Stimulated activated CD4-positive, alpha-beta T cell treated with anti-CD3 and anti-CD28 coated beads, Interleukin-2, amount 100 ng/mL, for 24 hours (primary cell): ENCODE measurements at regions not wholly inside any gene's neighbourhood (a gene's known extent, or its start where the extent isn't known, plus 50 kb on each side); places are given as distances from the start of the nearest gene placed in this dataset.
"Not testable (repeated sequence)": the region's sequence is repeated elsewhere in the genome, so short reads cannot be mapped to it uniquely, and the experiment has no call there.

Experiments used
- DNase-seq, 2 donors: peaks; one replicate each; pipeline ENCODE4 v3.0.0-alpha.2; 2020

DNA sequence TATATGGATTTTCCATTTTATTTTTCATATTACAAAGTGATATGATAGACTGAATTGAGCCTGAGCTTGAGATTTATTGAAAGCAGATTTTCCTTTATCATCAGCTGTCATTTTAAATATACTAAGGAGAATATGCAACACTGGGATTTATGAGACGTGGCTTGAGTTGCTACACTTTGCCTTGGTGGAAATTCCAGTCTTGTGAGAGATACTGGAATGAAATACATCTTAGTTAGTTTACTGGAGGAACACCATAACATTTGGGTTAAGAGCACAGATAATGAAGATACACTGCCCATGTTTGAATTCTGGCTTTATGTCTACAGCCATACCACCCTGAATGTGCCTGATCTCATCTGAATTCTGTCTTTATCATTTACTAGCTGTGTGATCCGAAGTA is 86.5 kb upstream of the IFNGR1 start:
- no peak for DNase-seq

DNA sequence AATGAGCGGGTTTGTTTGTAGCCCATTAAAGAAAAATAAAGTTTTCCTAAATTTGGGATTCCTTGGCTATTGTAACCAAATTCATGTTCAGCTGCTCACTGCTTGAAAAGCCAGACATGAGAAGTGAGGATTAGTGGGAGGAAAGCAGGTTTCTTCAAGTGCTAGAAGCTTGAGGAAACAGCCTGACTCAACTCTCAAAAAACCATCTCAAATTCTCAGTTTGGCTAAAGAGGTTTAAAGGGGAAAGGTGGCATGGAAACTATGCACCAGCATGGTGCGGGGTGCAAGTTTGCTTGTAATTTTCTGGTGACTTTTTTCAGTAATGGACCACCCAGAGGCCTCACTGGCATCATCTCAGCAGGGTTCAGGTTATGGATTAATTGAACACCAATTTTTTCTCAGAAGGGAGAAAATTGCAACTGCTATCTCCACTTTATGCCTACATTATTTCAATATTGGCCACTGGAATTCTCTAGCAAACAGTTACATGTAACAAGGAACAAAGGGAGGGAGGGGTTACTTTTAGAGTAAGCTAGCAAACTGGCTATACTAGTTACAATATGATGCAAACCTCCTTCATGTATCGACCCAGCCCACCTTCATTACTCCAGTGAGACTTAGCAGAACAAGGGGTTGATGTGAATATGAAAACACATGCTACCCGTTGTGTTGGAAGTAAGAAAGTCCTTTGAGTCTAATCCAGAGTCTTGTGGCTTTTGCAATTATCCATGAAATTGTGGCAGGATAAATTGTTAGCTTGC is 85.0 kb upstream of the IFNGR1 start:
- no peak for DNase-seq

DNA sequence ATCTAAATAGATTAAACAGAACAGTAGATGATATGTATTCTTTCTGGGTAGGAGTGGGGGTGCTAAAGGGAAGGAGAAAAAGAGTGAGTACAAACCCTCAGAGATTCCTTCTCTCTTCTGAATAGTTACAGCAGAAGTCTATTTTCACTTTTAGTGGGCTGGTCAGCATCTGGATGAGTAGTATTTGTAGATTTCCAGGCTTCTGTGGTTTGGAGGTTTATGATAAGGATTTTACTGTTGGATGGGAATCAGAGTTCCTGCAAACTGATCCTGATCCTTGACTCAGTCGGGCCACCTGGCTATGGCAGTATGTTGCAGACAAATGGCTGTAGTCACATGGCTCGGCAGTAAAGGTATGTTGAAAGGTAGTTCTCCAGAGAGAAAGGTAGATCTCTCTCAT is 84.3 kb upstream of the IFNGR1 start:
- DNase-seq, result no peak

DNA sequence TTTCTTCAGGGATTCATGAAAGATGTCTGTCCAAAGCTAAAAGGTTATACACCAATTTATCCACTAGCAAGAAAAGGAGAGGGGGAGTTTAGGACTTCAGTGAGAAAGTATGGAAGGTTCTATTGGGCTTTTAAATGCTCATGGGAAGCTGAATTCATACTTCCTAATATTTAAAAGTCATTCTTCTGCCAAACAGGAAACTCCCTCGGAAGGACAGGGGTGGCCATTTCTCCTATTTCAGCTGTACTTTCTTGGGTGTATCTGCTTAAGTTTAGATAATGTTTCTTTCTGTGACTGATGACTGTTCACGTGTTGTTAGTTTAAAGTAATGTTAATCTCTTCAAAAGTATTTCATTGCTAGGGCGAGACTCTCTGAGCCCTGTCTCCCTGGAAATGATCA is 80.5 kb upstream of the IFNGR1 start:
- no peak for DNase-seq

DNA sequence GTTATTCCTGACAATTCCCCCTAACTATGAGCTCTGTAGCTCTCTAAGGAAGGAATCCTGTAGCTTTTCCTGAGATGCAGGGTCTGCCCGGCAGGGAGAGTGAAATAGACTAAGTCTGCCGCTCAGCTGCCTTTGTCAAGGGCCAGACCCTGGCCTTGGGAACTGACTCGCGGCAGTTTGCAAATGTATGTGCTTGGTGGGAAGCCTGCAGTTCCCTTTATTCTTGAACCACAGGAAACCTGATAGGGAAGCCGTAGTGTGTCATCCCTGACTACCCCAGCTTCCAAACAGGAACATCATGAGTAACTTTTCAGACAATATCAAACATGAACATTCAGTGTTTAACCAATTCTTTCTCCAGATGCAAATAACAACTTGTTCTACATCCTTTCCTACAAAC is 78.7 kb upstream of the IFNGR1 start:
- DNase-seq, result no peak

DNA sequence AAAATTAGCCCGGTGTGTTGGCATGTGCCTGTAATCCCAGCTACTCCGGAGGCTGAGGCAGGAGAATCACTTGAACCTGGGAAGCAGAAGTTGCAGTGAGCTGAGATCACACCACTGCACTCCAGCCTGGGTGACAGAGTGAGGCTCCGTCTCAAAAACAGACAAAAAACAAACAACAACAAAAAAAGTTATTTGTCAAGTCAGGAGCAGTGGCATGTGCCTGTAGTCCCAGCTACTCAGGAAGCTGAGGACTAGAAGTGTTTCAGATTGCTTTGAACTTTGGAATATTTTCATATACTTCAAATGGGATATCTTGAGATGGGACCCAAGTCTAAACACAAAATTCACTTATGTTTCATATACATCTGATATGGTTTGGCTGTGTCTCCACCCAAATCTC is 73.1 kb upstream of the IFNGR1 start:
- not testable (repeated sequence) for DNase-seq

DNA sequence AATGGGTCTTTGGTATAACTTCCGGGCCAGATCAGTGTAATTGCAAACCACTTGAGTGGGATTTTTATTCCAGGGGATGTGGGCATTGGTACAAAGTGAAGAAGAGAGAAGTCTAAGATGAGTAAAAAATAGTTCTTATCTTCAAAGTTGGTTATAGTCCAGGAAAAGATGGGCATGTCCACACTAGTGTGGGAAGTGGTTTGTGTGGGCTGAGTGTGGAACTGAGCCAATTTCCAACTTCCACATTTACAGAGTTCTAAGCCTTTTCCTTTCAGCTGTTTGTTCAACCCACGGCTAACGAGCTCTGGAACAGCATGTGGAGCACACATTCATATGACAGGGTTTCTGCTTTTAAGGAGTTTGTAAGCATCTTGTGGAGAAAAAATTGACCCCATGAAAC is 72.3 kb upstream of the IFNGR1 start:
- DNase-seq, result peak in 1 of 2 donors; percentile 9

DNA sequence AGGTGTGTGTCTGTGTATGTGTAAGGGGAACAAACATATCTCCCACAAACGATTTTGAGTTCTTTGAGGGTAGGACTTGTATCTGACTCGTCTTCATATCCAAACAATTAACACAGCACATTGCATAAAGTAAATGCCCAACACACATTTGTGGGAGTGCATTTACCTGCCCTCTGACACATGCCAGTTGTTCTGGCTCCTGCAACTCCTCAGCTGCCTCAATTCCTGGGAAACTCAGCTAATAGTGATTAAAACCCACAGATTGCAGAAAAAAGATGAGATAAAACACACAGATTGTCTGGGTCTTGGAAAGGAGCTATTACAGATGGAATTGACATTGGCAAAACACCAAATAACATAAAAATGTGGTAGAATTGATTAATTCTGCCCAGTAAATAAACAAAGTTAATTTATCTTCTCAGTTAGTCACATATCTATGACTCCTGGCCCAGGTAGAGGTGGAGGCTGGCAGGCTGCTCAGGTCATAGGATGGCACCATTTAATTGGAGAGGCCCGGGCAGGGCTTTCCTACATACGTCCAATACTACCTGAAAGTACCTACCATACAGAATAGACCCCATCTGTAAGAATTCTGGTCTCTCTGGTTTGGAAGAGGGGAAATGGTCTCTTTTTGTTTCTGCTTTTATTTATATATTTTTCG is 71.5 kb upstream of the IFNGR1 start:
- DNase-seq, result no peak

DNA sequence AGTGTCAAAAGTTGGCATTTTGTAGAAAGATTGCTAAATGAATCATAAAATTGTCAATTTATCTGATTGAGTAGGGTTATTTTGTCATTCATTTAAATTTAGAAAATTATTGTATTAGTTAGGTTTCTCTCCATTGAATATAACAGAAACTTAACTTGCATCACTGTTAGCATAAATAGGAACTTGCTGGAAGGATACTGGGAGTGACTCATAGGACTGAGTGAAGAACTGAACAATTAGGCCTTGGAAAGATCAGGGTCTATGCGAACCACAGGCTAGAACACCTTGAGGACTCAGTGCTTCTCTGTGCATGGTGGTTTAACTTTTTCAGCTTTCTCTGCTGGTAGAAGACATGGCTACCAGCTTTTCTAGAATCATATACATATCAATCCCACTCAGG is 67.7 kb upstream of the IFNGR1 start:
- no peak for DNase-seq

DNA sequence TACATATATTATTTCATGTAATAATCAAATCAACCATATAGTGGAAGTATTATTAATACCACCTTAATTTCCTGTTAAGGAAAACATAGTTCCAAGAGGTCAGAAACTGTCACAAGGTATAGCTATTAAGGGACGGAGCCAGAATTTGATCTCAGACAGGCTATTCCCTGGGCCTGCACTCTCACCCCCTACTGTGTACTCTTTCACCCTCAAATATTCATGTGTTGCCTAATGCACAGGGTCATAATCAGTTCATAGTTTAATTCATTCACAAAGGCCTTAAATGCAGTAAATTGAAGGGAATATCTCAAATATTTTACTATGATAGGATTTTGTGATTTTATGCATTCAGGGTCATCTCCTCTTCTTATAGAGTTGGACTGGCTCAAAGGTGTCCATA is 67.2 kb upstream of the IFNGR1 start:
- DNase-seq, result no peak

DNA sequence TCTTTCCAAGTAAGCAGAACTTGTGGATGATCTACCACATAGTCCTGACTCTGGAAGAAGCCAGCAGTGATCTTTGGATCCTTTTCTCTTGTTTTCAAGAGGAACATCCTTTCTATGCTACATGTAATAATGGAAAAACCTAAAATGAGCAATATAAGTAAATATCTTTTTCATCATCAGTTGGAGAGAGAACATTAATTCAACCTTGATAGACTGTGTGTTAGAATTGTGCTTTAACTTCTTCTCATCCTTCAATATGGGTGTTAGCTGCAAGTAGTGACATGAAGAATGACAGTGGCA is 65.6 kb upstream of the IFNGR1 start:
- no peak for DNase-seq

DNA sequence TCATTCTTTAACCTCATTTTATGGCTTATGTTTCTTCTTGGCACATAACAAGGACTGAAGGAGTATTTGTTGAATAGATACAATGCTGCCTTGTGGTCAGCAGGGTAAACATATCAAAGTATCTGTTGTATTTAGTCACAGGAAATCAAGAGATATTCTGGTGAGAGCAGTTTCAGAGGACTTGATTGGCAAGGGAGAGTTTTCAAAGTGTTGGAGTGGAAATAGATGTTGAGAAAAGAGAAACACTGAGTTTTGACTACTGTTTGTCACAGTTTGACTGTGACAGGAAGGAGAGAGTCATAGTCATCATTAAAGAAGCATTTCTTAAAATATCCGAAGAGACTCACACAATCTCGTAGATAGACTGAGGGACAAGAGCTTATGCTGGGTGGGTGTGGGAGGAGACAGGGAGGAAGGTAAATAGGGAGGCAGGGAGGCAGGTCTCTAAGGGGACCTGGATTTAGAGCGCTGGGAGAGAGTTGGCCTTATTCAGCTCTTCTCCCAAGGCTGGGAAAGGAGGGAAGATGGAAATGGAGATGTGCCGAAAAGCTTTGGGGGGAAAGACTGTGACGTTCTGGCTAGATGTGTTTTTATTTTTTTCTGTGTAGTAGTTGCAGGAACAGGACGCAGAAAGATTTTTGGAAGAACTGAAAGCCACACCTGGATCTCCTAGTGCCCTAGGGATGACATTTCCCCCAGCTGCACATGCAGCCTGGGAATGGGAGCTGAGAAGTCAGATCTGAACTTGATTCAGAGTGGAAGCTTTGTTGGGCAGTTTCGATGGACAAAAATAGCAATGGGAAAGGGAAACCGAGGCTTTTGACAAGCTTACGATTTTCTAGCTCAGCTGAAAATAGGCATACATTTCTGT is 65.0 kb upstream of the IFNGR1 start:
- DNase-seq, result no peak

DNA sequence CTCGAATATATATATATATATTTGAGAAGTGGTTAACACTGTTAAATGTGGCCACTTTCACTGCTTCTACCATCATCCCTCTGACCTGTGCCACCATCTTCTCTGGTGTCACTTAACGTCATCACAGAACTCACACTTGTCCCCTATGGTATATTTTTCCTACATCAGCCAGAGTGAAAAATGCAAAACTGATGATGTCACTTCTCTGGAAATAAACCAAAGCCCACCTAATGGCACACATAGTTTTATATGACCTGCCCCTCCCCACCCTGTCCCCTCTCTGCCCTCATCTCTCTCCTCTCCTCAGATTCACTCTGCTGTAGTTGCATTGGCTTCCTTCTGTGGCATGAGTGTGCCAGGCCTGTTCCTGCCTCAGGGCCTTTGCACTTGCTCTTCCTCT is 63.9 kb upstream of the IFNGR1 start:
- no peak for DNase-seq

DNA sequence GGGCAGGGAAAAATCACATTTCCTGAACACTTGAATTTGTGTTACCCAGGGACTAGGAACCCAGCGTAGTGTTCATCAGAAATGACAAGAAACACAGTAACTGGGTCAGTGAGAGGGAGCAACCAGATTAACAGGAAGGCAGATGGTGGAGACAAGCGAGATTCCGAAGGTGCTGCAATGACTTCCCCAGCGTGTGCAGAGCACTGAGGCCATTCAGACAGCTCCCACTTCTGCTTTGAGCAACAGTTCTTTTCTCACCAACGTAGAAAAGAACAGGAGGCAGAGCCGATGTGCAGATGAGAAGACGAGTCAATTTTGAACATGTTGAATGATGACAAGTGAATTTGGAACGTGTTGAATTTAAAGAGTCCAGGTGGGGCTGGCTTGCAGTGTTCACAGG is 63.1 kb upstream of the IFNGR1 start:
- DNase-seq, result no peak

DNA sequence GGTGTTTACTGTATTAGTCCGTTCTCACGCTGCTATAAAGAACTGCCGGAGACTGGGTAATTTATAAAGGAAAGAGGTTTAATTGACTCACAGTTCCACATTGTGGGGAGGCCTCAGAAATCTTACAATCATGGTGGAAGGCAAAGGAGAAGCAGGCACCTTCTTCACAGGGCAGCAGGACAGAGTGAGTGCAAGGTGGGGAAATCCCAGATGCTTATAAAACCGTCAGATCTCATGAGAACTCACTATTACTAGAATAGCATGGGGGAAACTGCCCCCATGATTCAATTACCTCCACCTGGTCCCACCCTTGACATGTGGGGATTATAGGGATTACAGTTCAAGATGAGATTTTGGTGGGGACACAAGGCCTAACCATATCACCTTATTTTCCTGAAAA is 60.1 kb upstream of the IFNGR1 start:
- not testable (repeated sequence) for DNase-seq

DNA sequence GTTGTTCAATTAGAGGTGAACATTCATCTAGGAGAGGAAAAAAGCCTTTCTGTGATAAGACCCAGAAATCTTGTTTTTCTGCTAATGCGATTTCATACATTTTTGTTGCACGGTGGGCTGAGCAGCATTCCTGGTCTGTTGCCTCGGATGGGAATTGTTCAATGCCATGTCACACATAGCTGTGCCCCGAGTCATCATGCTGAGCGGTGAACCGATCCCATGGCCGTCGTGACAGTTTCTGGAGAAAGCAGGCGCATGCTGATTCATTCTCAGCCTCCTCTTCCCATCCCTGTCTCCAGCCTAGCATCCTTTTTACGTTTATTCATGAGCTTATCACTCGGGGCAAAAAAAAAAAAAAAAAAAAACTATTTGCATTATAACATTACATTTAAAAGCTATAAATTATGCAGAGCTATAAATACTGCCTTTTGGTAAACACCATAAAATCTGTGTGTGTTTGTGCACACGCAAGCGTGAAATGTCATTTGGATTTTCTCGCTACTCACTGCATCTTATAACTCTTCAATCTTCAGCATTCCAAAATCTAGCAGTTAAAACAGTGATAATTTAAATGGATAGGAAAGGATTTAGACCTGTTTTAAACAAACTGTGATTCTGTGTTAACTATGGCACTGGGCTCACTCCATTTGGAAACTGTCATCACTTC is 58.9 kb upstream of the IFNGR1 start:
- no peak for DNase-seq

DNA sequence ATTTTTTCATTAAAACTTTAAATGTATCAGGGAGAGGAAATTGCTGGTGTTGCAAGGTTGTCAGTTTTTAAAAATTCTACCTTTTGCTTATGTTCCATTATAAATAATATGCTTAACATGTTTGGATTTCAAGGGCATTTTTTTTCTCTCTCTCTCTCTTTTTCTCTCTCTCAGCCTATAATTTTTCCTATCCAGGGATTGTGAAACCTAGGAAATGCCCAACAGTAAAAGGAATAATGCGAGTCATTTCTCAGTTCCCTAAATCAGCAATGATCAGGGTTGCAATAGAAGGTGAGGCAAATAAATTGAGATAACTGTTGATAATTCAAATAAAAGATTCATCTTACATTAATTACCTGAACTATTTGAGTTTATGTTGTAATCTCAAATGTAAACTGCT is 53.2 kb upstream of the IFNGR1 start:
- DNase-seq, result no peak

DNA sequence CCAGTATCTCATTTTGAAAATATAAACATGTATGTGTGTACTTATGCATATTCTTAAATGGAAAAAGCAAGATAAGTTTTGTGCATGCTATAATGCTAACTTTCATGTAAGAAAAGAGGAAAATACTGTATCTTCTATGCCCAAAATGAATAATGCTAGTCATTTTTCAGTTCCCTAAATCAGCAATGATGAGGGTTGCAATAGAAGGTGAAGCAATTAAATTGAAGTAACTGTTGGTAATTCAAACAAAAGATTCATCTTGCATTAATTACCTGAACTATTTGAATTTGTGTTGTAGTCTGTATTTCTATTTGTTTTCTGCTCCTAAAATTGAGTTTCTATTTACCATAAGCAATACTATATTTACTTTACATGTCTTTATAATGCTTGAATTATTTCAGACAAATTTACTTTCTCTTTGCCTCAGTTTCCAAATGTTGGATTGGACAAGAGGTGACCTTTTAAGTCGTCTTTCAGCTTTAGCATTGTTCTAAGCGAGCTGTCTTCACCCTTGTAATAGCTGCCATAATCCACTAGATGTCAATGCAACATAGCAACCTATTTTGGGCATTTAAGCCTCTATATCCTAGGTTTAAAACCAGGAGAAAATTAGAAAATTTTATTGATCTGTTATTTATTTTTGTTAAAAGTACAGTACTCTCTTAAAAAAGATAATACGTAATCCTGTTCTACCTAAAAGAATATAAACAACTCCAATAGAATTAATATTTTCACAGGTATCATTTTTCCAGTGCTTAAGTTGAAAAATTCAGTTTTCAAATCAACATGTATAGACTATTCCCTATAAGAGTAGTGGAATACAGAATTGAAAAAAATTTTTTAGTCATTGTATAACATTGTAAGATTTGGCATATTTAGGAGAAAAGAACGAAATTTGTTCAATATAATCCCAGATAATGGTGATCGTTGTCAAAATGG is 52.3 kb upstream of the IFNGR1 start:
- no peak for DNase-seq

DNA sequence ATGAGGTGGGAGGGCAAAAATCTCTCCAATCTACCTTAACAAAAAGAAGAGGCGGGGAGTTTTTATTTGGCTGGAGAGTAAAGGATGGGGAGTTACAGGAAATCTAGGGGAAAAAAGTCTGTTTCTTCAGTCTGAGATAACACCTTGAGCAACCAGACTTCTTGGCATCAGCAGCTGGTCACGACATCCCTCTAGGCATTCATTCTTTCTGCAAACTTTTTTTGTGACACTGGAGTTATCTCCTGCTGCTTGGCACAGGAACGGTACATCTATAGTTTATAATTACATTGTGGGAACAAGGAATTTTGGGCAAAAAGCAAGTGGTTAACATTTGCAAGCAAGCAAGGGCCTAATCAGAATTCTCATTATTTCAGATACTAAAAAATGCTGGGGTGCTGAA is 50.6 kb upstream of the IFNGR1 start:
- DNase-seq, result no peak

DNA sequence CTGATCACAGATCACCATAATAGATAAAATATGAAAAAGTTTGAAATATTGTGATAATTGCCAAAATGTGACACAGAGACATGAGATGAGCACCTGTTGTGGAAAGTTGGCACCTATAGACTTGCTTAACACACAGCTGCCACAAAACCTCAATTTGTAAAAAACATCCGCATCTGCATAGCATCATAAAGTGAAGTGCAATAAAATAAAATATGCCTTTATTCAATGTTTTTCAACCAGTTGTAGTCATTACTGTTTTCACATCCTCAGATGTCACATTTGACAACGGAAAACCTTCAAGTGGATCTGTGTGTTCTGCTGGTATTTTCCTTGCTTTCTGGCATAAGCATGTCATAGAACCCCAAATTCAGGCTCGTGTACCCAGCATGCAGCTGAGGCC is 50.2 kb upstream of the IFNGR1 start:
- no peak for DNase-seq
